Epithelial cell of proximal tubule (primary cell): ENCODE measurements at regions not wholly inside any gene's neighbourhood (a gene's known extent, or its start where the extent isn't known, plus 50 kb on each side); places are given as distances from the start of the nearest gene placed in this dataset.
"Not testable (repeated sequence)": the region's sequence is repeated elsewhere in the genome, so short reads cannot be mapped to it uniquely, and the experiment has no call there.

Experiments used
- DNase-seq: peaks from one replicate; pipeline ENCODE4 v3.0.0-alpha.2; 2011; ENCODE audit warnings: low read depth
- H3K4me3 ChIP-seq: 2 replicates; pipeline ENCODE4 v1.5.1; 2011; ENCODE audit warnings: low read depth, mild to moderate bottlenecking, low read length
- CTCF ChIP-seq: conservative IDR thresholded peaks from 2 replicates; pipeline ENCODE4 v1.5.1; 2012; ENCODE audit warnings: low read depth, mild to moderate bottlenecking, low read length

DNA sequence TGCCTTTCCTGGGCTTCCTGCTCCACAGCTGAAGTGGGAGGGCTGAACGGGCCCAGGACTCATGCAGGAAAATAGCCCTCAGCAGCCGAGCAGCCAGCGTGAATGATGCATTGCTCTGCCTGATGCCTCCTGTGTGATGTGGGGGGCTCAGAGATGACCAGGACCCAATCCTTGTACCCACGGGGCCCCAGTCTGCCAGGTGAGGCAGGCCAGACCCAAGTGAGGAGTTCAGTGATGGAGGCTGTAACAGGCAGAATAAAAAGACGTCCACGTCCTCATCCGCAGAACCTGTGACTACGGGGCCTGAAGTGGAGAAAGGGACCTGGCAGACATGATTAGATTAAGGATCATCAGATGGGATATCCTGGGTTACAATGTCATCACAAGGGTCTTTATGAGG, 194.9 kb upstream of the HDAC4 start:
- no peak for TF ChIP-seq CTCF
- no peak overlapping the region for H3K4me3 ChIP-seq
- DNase-seq, result no peak

GRCh38 chr2:239594772-239595608, 194.2 kb upstream of the HDAC4 start:
- no peak overlapping the region for H3K4me3 ChIP-seq
- no peak for DNase-seq
- no peak for TF ChIP-seq CTCF

- TF ChIP-seq CTCF, result no peak
- no peak overlapping the region for H3K4me3 ChIP-seq
- DNase-seq, result no peak
Observed at GRCh38 chr2:239594019-239594771, 193.4 kb upstream of the HDAC4 start.

- H3K4me3 ChIP-seq, result no peak overlapping the region
- no peak for DNase-seq
- no peak for TF ChIP-seq CTCF
Observed at GRCh38 chr2:239593455-239593854, 192.6 kb upstream of the HDAC4 start.

- H3K4me3 ChIP-seq, DNase-seq: not testable (repeated sequence)
Observed at GRCh38 chr2:239592629-239593290, 191.9 kb upstream of the HDAC4 start.

DNA sequence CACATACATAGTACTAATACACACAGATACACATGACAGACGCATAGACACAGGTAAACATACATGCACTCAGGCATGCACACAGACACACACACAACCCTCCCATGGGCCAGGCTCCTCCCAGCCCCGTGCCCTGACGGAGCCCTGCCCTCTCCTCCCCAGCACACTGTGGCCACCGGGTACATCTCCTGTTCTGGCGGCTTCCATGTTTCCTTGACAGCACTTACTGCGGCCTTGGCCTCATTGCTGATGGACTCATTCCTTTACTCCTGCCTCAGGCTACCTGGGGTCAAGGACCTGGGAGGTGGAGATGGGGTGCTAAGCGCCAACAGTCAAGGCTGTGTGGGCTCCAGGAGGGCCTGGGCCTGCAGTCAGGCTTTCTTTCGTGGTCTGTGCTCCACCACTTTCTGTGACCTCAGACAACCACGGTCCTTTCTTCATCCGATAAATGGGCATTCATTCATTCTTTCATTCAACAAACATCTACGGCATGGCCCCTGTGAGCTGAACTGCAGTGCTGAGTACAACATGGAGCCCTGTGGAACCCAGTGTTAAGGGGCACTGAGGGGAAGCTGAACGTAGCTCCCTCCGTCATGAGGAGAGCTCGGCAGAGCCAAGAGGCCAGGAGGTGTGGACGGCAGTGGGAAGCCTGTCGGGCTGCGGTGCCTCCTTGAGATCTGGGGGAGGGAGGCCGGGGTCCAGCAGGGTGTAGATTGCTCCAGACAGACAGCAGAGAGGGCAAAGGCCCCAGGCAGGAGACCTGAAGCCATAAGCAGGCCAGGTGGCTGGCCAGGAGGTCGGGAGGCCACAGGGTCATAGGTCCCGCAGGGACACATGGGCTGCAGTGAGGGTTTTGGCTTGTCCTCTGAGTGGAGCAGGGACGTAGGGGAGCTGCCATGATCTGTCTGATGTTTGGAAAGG, 190.4 kb upstream of the HDAC4 start:
- H3K4me3 ChIP-seq, result no peak overlapping the region
- no peak for DNase-seq
- TF ChIP-seq CTCF, result no peak
